ENCODE measurements at regions not wholly inside any gene's neighbourhood (a gene's known extent, or its start where the extent isn't known, plus 50 kb on each side); places are given as distances from the start of the nearest gene placed in this dataset.

DNA sequence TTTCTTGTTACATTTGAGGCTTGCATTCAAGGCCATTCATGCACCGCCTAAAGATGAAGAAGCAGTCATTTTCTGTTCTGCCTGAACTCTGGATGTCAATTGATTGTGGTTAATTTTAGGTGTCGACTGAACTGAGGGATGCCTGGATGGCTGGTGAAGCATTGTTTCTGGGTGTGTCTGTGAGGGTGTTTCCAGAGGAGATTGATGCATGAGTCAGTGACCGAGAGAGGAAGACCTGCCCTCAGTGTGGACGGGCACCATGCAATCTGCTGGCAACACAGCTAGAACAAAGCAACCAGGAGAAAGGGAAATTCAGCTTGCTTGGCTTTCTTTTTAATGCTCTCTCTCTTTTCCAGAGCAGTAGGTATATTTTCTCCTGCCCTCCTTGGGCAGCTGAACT lies 164.1 kb upstream of the ECI2 start:
- DNase-seq (ENCODE audit: low spot score), result no peak
- no peak for TF ChIP-seq CTCF (IDR thresholded peaks at IDR 0.05; ENCODE audit: borderline replicate concordance, control extremely low read depth, extremely low read depth, insufficient read depth, missing control alignments)
- in situ Hi-C loops (cut with MboI; ENCODE audit: low sequenced_read_pairs, unreplicated experiment), result no loop called here

DNA sequence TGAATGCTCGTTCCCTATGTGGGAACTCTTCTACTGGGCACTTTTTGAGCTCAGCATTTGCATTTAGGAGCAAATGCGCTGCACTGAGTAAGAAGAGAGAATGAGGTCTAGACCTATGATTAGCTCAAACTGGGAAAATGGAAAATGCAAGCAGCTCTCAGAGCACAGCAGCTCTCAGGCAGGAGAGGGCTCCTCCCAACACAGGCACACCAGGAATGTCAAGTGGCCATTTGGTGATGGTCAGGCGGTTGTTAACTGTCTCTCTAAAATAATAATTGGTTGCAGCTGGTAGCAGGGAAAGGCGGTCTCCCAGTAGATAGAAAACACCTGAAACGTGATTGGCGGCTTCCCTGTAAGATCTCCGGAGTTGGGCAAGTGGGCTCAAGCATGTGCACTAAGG lies 162.0 kb upstream of the ECI2 start:
- TF ChIP-seq CTCF (IDR thresholded peaks at IDR 0.05; ENCODE audit: borderline replicate concordance, control extremely low read depth, extremely low read depth, insufficient read depth, missing control alignments), result no peak
- in situ Hi-C loops (cut with MboI; ENCODE audit: low sequenced_read_pairs, unreplicated experiment), result no loop called here
- no peak for DNase-seq (ENCODE audit: low spot score)

DNA sequence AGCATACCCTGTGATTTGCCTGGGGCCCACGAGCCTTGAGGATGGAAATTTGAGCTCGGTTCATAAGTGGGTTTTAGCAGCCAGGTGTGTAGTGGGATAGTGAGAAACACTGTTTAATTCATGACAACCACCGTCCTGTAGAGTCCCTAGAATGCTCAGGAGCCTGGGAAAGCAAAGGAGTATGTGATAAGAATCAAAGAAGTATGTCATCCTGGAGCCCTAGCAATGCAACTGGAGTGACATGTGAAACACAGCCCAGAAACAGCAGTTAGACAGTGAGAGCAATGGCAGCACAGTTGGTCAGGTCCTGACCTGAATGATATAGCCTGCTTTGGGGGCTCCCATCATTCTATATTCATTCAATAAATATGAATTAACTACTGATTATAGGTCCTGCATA lies 161.2 kb upstream of the ECI2 start:
- DNase-seq (ENCODE audit: low spot score), result no peak
- TF ChIP-seq CTCF (IDR thresholded peaks at IDR 0.05; ENCODE audit: borderline replicate concordance, control extremely low read depth, extremely low read depth, insufficient read depth, missing control alignments), result no peak
- in situ Hi-C loops (cut with MboI; ENCODE audit: low sequenced_read_pairs, unreplicated experiment), result no loop called here

DNA sequence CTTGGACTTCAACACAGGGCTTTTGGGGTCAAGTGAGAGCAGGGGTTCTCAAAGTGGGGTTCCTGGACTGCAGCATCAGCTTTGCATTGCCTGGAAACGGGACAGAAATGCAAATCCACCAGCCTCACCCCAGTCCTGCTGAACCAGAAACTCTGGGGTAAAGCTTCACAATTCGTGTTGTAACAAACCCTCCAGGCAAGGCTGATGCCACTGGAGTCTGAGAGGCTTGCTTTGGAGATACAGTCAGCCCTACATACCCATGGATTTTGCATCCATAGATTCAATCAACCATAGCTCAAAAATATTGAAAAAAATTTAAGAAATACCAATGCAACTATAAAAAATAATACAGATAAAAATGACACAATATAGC lies 160.4 kb upstream of the ECI2 start:
- in situ Hi-C loops (cut with MboI; ENCODE audit: low sequenced_read_pairs, unreplicated experiment), result no loop called here
- no peak for TF ChIP-seq CTCF (IDR thresholded peaks at IDR 0.05; ENCODE audit: borderline replicate concordance, control extremely low read depth, extremely low read depth, insufficient read depth, missing control alignments)
- DNase-seq (ENCODE audit: low spot score), result no peak

- TF ChIP-seq CTCF (IDR thresholded peaks at IDR 0.05; ENCODE audit: borderline replicate concordance, control extremely low read depth, extremely low read depth, insufficient read depth, missing control alignments), result no peak
- no peak for DNase-seq (ENCODE audit: low spot score)
- in situ Hi-C loops (cut with MboI; ENCODE audit: low sequenced_read_pairs, unreplicated experiment), result no loop called here
These were observed 159.8 kb upstream of the ECI2 start for GRCh38 chr6:4295058-4295782.

GRCh38 chr6:4294636-4295035 lies 159.3 kb upstream of the ECI2 start:
- no peak for DNase-seq (ENCODE audit: low spot score)
- TF ChIP-seq CTCF (IDR thresholded peaks at IDR 0.05; ENCODE audit: borderline replicate concordance, control extremely low read depth, extremely low read depth, insufficient read depth, missing control alignments), result no peak
- in situ Hi-C loops (cut with MboI; ENCODE audit: low sequenced_read_pairs, unreplicated experiment), result no loop called here
